Stimulated activated naive CD8-positive, alpha-beta T cell treated with anti-CD3 and anti-CD28 coated beads, Interleukin-15, Interleukin-2, amounts not matched to agents 100 U/mL and 50 U/mL, for 24 hours (primary cell): ENCODE measurements at regions not wholly inside any gene's neighbourhood (a gene's known extent, or its start where the extent isn't known, plus 50 kb on each side); places are given as distances from the start of the nearest gene placed in this dataset.
"Not testable (repeated sequence)": the region's sequence is repeated elsewhere in the genome, so short reads cannot be mapped to it uniquely, and the experiment has no call there.

ENCODE experiments used
- ATAC-seq: fragments of 150-1000 bp; cut with Tn5 transposase; one replicate; pipeline ENCODE4 v1.10.0; 2021
- DNase-seq: peaks from one replicate; pipeline ENCODE4 v3.0.0; 2021

GRCh38 chr7:10780400-10780747 is 193.3 kb upstream of the PHF14 start:
- ATAC-seq (no peak), DNase-seq (no peak)

- DNase-seq, ATAC-seq: not testable (repeated sequence)
Observed at GRCh38 chr7:10786976-10787375, 186.7 kb upstream of the PHF14 start.

- DNase-seq (no peak), ATAC-seq (no peak)
Observed at GRCh38 chr7:10789170-10789569, 184.5 kb upstream of the PHF14 start.

GRCh38 chr7:10790910-10791309 is 182.8 kb upstream of the PHF14 start:
- DNase-seq: no peak
- no peak for ATAC-seq

GRCh38 chr7:10793995-10794775 is 179.5 kb upstream of the PHF14 start:
- DNase-seq (no peak), ATAC-seq (no peak)

- DNase-seq: no peak
Observed at GRCh38 chr7:10797157-10797556, 176.5 kb upstream of the PHF14 start.

GRCh38 chr7:10798044-10798443 is 175.6 kb upstream of the PHF14 start:
- no peak for ATAC-seq

More at GRCh38 chr7:10797157-10797556, 176.5 kb upstream of the PHF14 start:
- ATAC-seq: no peak

GRCh38 chr7:10799475-10799874 is 174.2 kb upstream of the PHF14 start:
- ATAC-seq (no peak), DNase-seq (no peak)

More at GRCh38 chr7:10798044-10798443, 175.6 kb upstream of the PHF14 start:
- no peak for DNase-seq

- DNase-seq (no peak), ATAC-seq (no peak)
Observed at GRCh38 chr7:10802011-10802410, 171.7 kb upstream of the PHF14 start.

- no peak for ATAC-seq
- DNase-seq: no peak
Observed at GRCh38 chr7:10802526-10802925, 171.1 kb upstream of the PHF14 start.

GRCh38 chr7:10803720-10804119 is 170.0 kb upstream of the PHF14 start:
- ATAC-seq (no peak), DNase-seq (no peak)

GRCh38 chr7:10804770-10805169 is 168.9 kb upstream of the PHF14 start:
- no peak for DNase-seq
- ATAC-seq: no peak

- DNase-seq (no peak), ATAC-seq (no peak)
Observed at GRCh38 chr7:10815546-10815945, 158.1 kb upstream of the PHF14 start.

- no peak for ATAC-seq
- no peak for DNase-seq
Observed at GRCh38 chr7:10821156-10821555, 152.5 kb upstream of the PHF14 start.

GRCh38 chr7:10824154-10824553 is 149.5 kb upstream of the PHF14 start:
- DNase-seq: no peak
- no peak for ATAC-seq

- ATAC-seq (no peak), DNase-seq (no peak)
Observed at GRCh38 chr7:10838228-10838627, 135.4 kb upstream of the PHF14 start.

GRCh38 chr7:10845225-10845624 is 128.4 kb upstream of the PHF14 start:
- no peak for DNase-seq
- ATAC-seq: no peak

GRCh38 chr7:10855583-10855982 is 118.1 kb upstream of the PHF14 start:
- no peak for ATAC-seq
- DNase-seq: no peak

GRCh38 chr7:10860516-10860915 is 113.2 kb upstream of the PHF14 start:
- DNase-seq: no peak
- ATAC-seq: no peak

GRCh38 chr7:10863476-10863875 is 110.2 kb upstream of the PHF14 start:
- ATAC-seq: no peak

GRCh38 chr7:10874666-10875065 is 99.0 kb upstream of the PHF14 start:
- ATAC-seq: no peak
- no peak for DNase-seq

More at GRCh38 chr7:10863476-10863875, 110.2 kb upstream of the PHF14 start:
- DNase-seq: no peak

GRCh38 chr7:10875080-10875479 is 98.6 kb upstream of the PHF14 start:
- DNase-seq (no peak), ATAC-seq (no peak)

GRCh38 chr7:10888861-10889260 is 84.8 kb upstream of the PHF14 start:
- ATAC-seq (no peak), DNase-seq (no peak)

- peak; percentile 85 for ATAC-seq
Observed at GRCh38 chr7:10889266-10889898, 84.3 kb upstream of the PHF14 start.

More at GRCh38 chr7:10889266-10889898, 84.3 kb upstream of the PHF14 start:
- peak; percentile 35 for DNase-seq
